OCI-LY3 (cell line): ENCODE measurements at regions not wholly inside any gene's neighbourhood (a gene's known extent, or its start where the extent isn't known, plus 50 kb on each side); places are given as distances from the start of the nearest gene placed in this dataset.

Experiments used
- H2AFZ ChIP-seq: fragments of 200-600, 300-600 bp; shearing (Covaris generic); 2 replicates; pipeline ENCODE4 v1.6.0; 2014; ENCODE audit warnings: antibody characterized with exemption, low read depth, low read length
- H3K27ac ChIP-seq: fragments of 200-600, 300-600 bp; sonication (generic); 2 replicates; pipeline ENCODE4 v1.5.1; 2014; ENCODE audit warnings: mild to moderate bottlenecking, low read length, moderate library complexity, mixed read lengths
- H3K27me3 ChIP-seq: fragments of 200-600, 300-600 bp; sonication (generic); 2 replicates; pipeline ENCODE4 v1.6.1; 2014; ENCODE audit warnings: low read depth, low read length, mixed read lengths
- H3K36me3 ChIP-seq: fragments of 200-600, 300-600 bp; sonication (generic); replicated peaks from 2 replicates; pipeline ENCODE3; 2014; ENCODE audit warnings: low read depth, low read length, mixed read lengths
- H3K4me1 ChIP-seq: fragments of 300-600, 200-600 bp; sonication (generic); 2 replicates; pipeline ENCODE4 v1.6.1; 2014; ENCODE audit warnings: low read length, mixed read lengths
- H3K4me2 ChIP-seq: fragments of 200-600, 300-600 bp; sonication (generic); 2 replicates; pipeline ENCODE4 v1.6.1; 2014; ENCODE audit warnings: low read length, mixed read lengths
- H3K4me3 ChIP-seq: fragments of 300-600, 200-600 bp; sonication (generic); 2 replicates; pipeline ENCODE4 v1.5.1; 2014; ENCODE audit warnings: antibody characterized with exemption, mild to moderate bottlenecking, low read length, moderate library complexity
- H3K79me2 ChIP-seq: fragments of 300-600, 200-600 bp; shearing (Covaris generic); 2 replicates; pipeline ENCODE4 v1.6.1; 2014; ENCODE audit warnings: mild to moderate bottlenecking, low read length, mixed read lengths
- H3K9ac ChIP-seq: fragments of 300-600, 200-600 bp; shearing (Covaris generic); 2 replicates; pipeline ENCODE4 v1.6.0; 2014; ENCODE audit warnings: mild to moderate bottlenecking, low read length, moderate library complexity
- H3K9me3 ChIP-seq: fragments of 200-600, 300-600 bp; shearing (Covaris generic); 2 replicates; pipeline ENCODE4 v1.6.1; 2014; ENCODE audit warnings: low read length, mixed read lengths; ENCODE audit not compliant: insufficient read depth
- H4K20me1 ChIP-seq: fragments of 200-600, 300-600 bp; sonication (generic); 2 replicates; pipeline ENCODE4 v1.6.1; 2016; ENCODE audit warnings: low read length, mixed read lengths; ENCODE audit not compliant: insufficient read depth
- CTCF ChIP-seq: fragments of 200-600, 300-600 bp; sonication (generic); IDR thresholded peaks from 2 replicates; pipeline ENCODE4 v1.5.1; 2014; ENCODE audit warnings: antibody characterized with exemption, low read length, low read depth
- EZH2phosphoT487 ChIP-seq: fragments of 200-600 bp; shearing (Covaris generic); IDR thresholded peaks from 2 replicates; pipeline ENCODE4 v1.6.1; 2018; ENCODE audit warnings: antibody characterized with exemption, mixed run types, low read depth

- no peak overlapping the region for H3K4me2 ChIP-seq
- no peaks in the 10 kb centered on the region for H4K20me1 ChIP-seq
- H3K79me2 ChIP-seq, result no peaks in the 10 kb centered on the region
- H3K27ac ChIP-seq, result no peak overlapping the region
- peaks cover 15% of the 10 kb centered on the region for H3K4me1 ChIP-seq
- no peaks in the 10 kb centered on the region for H3K36me3 ChIP-seq
- H3K4me3 ChIP-seq, result no peak overlapping the region
- no peak for TF ChIP-seq EZH2phosphoT487
- no peak for TF ChIP-seq CTCF
- no peak overlapping the region for H3K9ac ChIP-seq
- no peak overlapping the region for H2AFZ ChIP-seq
- no peaks in the 10 kb centered on the region for H3K9me3 ChIP-seq
- no peaks in the 10 kb centered on the region for H3K27me3 ChIP-seq
Observed at GRCh38 chr2:48207201-48207641, 107.3 kb upstream of the FOXN2 start.

GRCh38 chr2:48207851-48208250 is 106.6 kb upstream of the FOXN2 start:
- Histone ChIP-seq H3K4me3 (no peak overlapping the region), H3K27ac (no peak overlapping the region), H3K4me1 (peaks cover 15% of the 10 kb centered on the region), H3K9me3 (no peaks in the 10 kb centered on the region), H3K27me3 (no peaks in the 10 kb centered on the region), H3K4me2 (no peak overlapping the region), H4K20me1 (no peaks in the 10 kb centered on the region), H3K36me3 (no peaks in the 10 kb centered on the region), H3K79me2 (no peaks in the 10 kb centered on the region), H2AFZ (no peak overlapping the region), H3K9ac (no peak overlapping the region)
- TF ChIP-seq CTCF, result no peak
- no peak for TF ChIP-seq EZH2phosphoT487

- no peak overlapping the region for H2AFZ ChIP-seq
Observed at GRCh38 chr2:48209214-48209885, 105.1 kb upstream of the FOXN2 start.

GRCh38 chr2:48210189-48210588 is 104.3 kb upstream of the FOXN2 start:
- Histone ChIP-seq H3K9ac (no peak overlapping the region), H3K27ac (no peak overlapping the region), H3K36me3 (no peaks in the 10 kb centered on the region), H3K4me1 (peaks cover 15% of the 10 kb centered on the region), H3K4me3 (no peak overlapping the region), H4K20me1 (no peaks in the 10 kb centered on the region), H3K27me3 (no peaks in the 10 kb centered on the region), H3K79me2 (no peaks in the 10 kb centered on the region), H3K4me2 (no peak overlapping the region), H3K9me3 (no peaks in the 10 kb centered on the region), H2AFZ (no peak overlapping the region)
- TF ChIP-seq CTCF (no peak), EZH2phosphoT487 (no peak)

More at GRCh38 chr2:48209214-48209885, 105.1 kb upstream of the FOXN2 start:
- Histone ChIP-seq H3K79me2 (no peaks in the 10 kb centered on the region), H3K9me3 (no peaks in the 10 kb centered on the region), H3K4me3 (no peak overlapping the region), H3K9ac (no peak overlapping the region), H3K36me3 (no peaks in the 10 kb centered on the region), H4K20me1 (no peaks in the 10 kb centered on the region), H3K4me1 (peaks cover 15% of the 10 kb centered on the region), H3K4me2 (no peak overlapping the region), H3K27ac (no peak overlapping the region), H3K27me3 (no peaks in the 10 kb centered on the region)
- TF ChIP-seq CTCF (no peak), EZH2phosphoT487 (no peak)
